ACHN (cell line): ENCODE measurements at regions not wholly inside any gene's neighbourhood (a gene's known extent, or its start where the extent isn't known, plus 50 kb on each side); places are given as distances from the start of the nearest gene placed in this dataset.

Experiments used
- DNase-seq: peaks from one replicate; pipeline ENCODE4 v3.0.0-alpha.2; 2015
- in situ Hi-C: cut with HindIII; loops from 2 replicates; pipeline ENCODE4 v1.10.0; 2017; ENCODE audit warnings: low sequenced_read_pairs, low pct_ligation_motif_present, low pct_unique_long_range_greater_than_20kb

- in situ Hi-C loops: no loop called here
- peak; percentile 3 for DNase-seq
Observed at GRCh38 chr22:48663297-48663696, 1164.4 kb downstream of the BRD1 start.

- no peak for DNase-seq
- in situ Hi-C loops: no loop called here
Observed at GRCh38 chr22:48662476-48663135, 1165.1 kb downstream of the BRD1 start.

GRCh38 chr22:48661984-48662383, 1165.7 kb downstream of the BRD1 start:
- DNase-seq: no peak
- in situ Hi-C loops: no loop called here

- no peak for DNase-seq
- in situ Hi-C loops: no loop called here
Observed at GRCh38 chr22:48660790-48661740, 1166.6 kb downstream of the BRD1 start.

GRCh38 chr22:48660104-48660789, 1167.4 kb downstream of the BRD1 start:
- DNase-seq: no peak
- in situ Hi-C loops: no loop called here

- in situ Hi-C loops: no loop called here
- no peak for DNase-seq
Observed at GRCh38 chr22:48659404-48659996, 1168.2 kb downstream of the BRD1 start.

GRCh38 chr22:48658871-48659270, 1168.8 kb downstream of the BRD1 start:
- in situ Hi-C loops: no loop called here
- no peak for DNase-seq

- no peak for DNase-seq
- in situ Hi-C loops: no loop called here
Observed at GRCh38 chr22:48658246-48658645, 1169.4 kb downstream of the BRD1 start.

- in situ Hi-C loops: no loop called here
- DNase-seq: no peak
Observed at GRCh38 chr22:48654492-48654891, 1173.2 kb downstream of the BRD1 start.

- in situ Hi-C loops: no loop called here
- DNase-seq: no peak
Observed at GRCh38 chr22:48653929-48654328, 1173.7 kb downstream of the BRD1 start.

- in situ Hi-C loops: no loop called here
- no peak for DNase-seq
Observed at GRCh38 chr22:48653306-48653705, 1174.4 kb downstream of the BRD1 start.

GRCh38 chr22:48652796-48653195, 1174.9 kb downstream of the BRD1 start:
- in situ Hi-C loops: no loop called here
- no peak for DNase-seq

- no peak for DNase-seq
- in situ Hi-C loops: no loop called here
Observed at GRCh38 chr22:48651981-48652538, 1175.6 kb downstream of the BRD1 start.

GRCh38 chr22:48651036-48651890, 1176.4 kb downstream of the BRD1 start:
- DNase-seq: no peak

GRCh38 chr22:48650323-48651035, 1177.2 kb downstream of the BRD1 start:
- in situ Hi-C loops: no loop called here
- no peak for DNase-seq

More at GRCh38 chr22:48651036-48651890, 1176.4 kb downstream of the BRD1 start:
- in situ Hi-C loops: no loop called here

- in situ Hi-C loops: no loop called here
Observed at GRCh38 chr22:48649466-48649865, 1178.2 kb downstream of the BRD1 start.

GRCh38 chr22:48649031-48649430, 1178.6 kb downstream of the BRD1 start:
- in situ Hi-C loops: no loop called here
- DNase-seq: no peak

More at GRCh38 chr22:48649466-48649865, 1178.2 kb downstream of the BRD1 start:
- no peak for DNase-seq
